ENCODE measurements at regions not wholly inside any gene's neighbourhood (a gene's known extent, or its start where the extent isn't known, plus 50 kb on each side); places are given as distances from the start of the nearest gene placed in this dataset.

DNA sequence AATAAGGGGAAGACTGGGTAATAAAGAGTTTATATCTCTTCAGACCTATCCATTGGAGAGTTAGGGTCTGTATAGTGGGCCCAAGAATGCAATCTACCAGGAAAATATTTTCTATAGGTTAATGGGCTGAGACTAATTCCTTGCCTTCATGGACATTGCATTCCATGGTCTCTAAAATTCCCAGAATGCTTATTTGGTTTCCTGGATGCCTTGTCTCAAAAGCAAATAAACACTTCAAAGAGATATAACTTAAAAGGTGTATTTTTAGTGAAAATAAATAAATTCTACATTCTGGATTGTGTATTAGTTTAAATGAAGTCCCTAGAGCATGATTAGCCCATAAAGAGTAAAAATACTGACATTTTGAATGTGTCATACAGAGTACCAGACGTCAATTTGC is 550.1 kb upstream of the PKN2 start:
- DNase-seq = no peak

DNA sequence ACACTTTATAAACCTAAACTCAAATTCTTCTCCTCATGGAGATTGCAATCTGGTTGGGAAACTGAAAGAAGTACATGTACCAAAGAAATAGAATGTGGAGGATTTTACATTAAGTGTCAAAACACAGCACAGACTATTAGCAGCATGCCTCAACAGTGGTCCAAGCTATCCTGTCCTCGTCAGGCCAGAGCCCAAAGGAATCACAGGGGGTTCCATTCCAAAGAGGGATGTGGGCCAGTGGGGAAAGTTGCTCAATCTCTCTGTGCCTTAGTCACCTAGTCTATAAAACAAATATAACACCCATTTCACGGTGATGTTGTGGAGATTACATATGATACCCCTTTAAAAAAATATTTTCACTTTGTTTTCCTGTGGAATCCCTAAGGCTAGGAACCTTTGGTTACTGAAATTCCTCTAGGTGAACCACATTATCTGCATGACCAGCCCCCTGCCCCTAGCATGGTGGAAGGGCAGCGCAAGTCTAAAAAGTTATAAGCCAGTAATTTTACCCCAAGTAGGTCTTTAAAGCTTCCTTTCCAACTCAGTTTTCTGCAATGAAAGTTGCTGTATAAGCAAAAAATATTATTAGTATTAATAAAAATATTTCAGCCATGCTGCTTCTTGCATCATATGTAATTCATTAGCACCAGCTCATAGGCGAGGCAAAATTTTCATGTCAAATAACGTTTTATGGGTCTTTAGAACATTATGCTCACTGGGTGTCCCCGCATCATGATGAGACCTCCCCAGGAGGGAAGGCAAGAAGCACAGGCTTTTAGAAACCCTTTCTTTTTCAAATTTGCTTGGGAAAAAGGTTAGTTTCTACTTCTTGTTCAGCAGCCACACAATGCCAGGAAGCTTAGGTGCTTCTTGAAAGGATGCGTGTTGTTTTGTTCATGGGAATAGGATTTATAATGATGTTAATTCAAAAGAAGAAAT is 548.8 kb upstream of the PKN2 start:
- DNase-seq = no peak

DNA sequence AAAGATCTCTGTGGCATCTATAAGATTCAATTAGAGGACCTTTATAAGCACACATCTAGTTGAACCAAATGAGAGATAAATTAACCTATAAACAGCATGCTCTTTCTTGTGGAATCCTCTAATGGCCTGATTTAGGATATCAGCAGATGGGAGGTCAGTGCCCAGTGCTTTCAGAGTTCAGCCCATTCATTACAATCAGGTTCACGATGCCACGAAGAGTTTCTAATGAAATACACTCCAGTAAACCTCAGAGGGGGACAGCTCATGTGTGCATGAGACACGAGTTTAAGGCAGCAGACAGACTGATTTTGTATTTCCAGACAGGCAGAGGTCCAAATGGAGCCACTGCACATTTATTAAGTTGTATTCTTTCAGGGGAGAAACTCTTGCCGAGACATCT is 544.4 kb upstream of the PKN2 start:
- DNase-seq = no peak

DNA sequence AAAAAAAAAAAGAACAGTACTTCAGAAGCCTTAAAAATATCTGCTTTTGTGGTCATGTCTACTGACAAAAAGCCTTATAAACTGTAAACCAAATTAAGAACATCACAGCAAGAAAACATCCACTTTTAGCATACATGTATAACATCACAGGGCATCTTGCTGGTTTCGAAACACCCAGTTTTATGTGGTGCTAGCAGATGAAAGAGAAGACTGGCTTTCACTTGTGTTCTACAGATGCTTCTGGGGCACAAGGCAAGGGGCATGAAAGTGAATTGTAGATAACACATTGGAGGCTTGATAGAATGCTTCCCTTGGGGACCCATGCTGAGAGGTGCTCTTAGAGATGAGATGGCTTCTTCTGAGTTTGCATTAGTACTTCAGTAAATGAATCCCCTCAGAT is 543.7 kb upstream of the PKN2 start:
- no peak for DNase-seq

DNA sequence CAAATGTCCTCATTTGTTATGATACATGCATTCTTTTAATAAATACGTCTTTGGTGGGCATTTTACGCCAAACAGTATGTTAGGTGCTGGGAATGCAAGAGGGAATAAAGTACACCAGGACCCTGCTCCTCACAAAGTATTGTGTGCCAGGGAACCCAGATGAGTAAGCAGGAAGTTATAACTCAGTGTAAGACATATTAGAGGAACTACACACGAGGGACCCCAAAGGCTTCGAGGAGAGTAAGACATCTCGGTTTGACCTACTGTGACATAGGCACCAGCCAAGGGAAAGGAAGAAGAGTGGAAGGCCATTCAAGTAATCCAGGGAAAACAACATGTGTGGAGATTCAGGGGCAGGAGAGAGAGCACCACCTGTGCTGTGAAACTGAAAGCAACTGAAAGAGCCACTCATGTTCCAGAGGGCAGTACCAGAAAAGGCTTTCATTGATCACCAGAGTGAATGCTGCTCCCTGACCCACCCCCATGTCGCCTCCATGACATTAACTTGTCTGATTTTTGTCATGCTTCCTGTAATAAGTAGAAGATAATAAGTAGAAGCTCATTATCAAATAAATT is 542.5 kb upstream of the PKN2 start:
- no peak for DNase-seq

DNA sequence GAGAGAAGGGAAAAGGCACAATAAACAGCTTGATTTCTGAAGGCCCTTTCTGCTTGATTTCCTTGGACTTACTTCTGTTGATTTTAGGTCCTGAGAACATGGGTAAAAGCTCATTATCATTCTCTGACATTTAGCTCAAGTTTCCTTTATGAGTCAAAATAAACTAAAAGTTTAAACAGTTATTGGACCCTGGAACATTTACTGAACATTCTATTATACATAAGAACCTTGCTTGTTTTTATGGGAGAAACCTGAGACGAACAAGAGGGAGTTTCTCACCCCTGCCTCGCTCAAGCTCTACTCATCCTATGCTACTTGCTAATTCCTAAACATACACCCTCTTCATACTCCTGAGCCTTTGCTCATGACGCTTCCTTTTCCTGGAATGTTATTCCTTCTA is 538.3 kb upstream of the PKN2 start:
- no peak for DNase-seq

DNA sequence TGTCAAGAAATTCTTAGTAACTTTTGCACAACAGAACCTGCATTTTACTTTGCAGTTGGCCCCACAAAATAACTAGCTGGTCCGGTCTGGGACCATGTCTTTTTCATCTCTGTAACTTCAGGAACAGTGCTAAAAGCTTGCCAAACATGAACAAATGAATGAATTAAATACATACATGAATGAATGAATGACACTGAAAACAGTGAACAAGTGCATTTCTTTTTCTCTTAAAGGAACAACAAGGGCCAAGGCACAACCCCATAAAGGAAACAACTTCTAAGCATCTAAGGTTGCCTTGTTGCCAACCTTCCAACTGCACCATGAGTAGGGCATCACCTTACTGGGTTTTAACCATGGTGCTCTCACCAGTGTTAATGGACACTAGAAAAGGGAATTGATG is 534.4 kb upstream of the PKN2 start:
- no peak for DNase-seq

DNA sequence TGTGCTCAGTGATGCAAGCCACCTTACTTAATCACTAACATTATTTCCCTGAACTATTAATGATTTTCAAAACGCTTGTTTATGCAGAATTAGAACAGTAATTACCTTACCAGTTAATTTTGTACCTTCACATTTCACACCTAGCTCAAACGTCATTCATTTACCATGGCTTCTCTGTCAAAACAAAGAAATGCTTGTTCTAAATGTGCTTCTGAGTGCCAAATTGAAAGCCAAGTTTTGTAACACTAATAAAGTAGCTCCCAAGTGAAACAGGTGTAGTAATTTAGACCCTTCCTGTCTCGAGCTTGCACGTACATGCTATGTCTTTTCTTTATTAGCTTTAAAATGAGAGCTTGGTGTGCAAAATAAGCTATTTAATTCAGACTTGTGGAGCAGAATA is 533.7 kb upstream of the PKN2 start:
- no peak for DNase-seq

DNA sequence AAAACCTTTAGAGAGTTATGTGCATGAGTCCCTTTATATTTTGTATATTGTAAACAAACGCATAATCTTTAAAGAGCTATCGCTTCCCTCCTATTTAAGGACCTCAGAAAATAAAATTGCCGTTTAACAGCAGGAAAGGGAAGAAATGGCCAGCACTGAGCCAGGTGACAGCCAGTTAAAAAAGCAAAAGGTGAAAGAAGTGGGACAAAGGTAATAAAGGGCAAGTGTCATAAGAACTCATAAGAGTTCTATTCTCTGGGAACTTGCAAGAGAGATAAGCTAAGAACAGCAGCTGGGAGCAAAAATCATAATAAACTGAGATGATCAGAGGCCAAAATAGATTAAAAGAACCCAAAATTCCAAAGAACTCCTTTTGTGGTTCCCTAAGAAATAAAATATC is 520.9 kb upstream of the PKN2 start:
- no peak for DNase-seq

DNA sequence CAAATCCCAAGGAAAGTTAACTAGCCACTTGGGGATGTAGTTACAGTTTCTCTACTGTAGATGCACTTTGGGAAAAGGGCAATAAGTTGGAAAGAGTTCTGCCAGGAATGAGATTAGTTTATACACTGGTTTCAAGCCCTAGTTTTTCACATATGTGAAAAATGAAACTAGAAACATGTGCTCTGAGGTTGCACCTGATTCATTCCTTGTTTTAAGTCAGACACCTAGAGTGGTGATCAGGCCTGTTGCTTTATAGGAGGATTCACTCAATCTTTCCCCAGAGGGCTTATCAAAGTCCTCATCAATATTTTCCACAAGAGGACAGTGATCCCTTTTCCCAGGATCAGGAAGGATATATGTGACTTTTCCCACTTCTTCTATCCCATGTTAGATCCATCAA is 515.9 kb upstream of the PKN2 start:
- DNase-seq = no peak

DNA sequence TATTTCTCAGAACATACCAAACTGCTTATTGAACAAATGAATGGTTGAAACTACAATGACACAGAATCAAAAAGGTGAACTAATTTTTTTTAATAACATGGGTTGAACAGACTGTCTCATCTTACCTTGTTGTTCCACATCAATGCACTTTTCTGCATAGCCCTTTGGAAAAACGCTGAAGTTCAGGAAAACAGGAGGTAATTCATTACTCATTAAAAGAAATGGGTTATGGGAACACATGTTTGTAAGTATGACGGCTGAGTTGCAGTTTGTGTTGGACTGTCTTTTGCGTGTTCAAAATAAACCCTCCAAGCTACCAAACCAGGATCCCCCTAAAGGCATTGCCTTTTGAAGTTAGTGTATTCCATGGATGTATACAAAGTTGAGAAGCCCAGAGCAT is 514.9 kb upstream of the PKN2 start:
- DNase-seq = no peak

DNA sequence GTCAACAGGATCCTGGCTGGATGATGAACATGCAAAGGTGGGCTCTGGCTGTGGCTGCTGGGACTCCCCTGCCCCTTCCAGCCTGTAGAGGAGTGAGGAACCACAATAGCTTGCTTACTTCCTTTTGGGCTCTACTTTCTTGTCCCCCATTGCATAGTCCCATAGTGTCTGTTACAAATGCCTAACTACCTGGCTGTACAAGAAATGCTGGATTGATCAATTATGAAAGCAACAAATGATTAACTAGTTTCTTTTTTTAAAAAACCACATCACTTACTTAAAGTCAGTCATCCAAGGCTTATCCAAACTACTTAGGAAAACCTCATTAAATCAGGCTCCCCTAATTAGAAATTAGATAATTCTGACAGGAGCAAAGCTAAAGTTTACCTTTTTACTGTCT is 514.1 kb upstream of the PKN2 start:
- no peak for DNase-seq

DNA sequence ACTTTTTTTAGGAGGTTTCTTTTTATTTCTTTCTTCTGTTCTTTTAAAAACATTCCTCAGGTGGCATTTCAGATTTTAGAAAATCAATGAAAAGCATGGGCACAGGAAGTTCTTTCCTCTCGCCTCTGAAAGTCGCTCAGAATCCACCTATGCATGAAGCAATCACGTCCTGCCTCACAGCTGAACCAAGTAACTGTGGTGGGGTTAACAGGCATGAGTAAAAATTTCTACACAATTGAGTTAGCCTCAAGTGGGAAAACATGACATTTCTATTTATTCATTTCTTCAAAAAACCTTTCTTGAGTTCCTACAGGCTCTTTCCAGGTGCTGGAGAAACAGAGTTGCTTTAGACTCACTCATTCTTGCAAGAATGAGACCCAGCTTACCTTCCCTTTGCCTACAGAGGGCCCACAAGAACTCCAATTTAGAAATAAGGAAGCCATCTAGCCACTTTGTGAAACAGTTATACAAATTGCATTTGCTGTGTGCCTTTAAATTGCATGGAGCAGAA is 508.9 kb upstream of the PKN2 start:
- no peak for DNase-seq

DNA sequence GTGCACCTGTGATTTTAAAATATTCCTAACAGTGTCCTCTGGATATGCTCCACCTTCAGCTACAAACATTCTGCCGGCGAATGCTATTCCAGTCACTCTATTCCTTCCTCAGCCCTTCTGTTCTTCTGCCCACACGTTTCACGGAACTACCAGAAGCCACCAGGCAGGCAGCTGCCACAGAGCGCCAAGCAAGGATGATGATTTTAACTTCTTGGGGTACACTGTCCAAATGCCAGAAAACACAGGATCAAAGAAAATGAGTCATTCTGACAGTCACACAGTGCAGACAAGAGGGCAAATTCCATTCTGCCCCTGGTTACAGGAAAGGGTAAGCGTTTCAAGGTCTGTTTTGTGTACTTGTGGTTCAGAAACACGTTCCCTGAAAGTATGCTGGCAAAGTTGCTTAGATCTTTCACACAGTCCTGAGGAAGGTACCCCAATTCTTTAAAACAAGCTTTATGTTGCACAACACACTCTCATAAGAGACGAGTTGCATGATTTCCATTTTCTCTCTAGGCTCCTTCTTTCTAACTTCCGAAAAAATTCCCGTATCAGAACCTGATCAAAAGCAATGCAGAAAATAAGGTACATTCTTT is 508.3 kb upstream of the PKN2 start:
- no peak for DNase-seq

DNA sequence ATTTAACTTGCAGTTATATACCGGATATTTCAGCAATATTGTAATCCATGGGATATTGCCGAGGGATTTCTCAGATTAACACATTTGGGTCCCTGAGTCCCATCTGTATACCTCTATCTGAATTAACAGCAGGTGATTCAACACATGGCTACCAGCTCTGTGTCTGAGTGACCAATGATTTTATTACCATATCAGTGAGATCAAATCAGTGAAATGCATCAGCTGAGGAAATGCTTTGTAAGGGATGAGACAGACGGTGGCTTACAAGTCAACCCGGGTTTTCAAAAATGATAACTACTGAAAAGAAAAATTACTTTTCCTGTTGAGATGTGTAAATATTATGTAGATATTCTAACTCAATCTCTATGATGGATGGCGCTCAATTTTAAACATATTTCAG is 504.1 kb upstream of the PKN2 start:
- no peak for DNase-seq

DNA sequence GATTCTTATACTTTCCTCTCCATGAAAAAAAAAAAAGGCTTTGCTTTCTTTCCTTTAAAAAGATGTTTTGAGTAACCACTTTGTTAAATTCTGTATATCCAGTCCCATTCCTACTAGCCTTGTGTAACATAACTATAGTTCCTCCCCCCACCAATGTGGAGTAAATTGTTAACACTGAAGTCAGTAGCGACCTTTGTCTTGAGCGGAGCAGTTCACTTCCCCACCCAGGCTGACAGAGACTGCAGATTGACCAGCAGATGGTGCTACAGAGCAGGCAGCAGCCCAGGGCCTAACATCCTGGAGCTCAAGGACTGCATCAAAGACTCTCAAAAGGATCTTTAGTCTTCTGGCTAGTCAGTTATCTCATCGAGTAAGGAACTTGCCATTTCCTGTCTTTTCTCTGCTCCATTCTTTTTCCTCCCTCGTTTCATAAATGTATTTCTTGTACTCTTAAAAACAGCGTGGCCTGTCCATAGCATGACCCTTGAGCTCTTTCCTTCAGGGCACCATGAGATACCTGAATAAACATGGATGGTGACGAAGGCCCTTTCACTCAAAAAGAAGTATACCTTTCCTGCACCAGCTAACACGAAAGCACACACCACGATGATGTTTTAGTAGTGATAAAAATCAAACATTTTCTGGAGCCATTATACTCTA is 503.5 kb upstream of the PKN2 start:
- DNase-seq = peak in 52 of 56 donors; percentile 1 to 82 (median 52)

DNA sequence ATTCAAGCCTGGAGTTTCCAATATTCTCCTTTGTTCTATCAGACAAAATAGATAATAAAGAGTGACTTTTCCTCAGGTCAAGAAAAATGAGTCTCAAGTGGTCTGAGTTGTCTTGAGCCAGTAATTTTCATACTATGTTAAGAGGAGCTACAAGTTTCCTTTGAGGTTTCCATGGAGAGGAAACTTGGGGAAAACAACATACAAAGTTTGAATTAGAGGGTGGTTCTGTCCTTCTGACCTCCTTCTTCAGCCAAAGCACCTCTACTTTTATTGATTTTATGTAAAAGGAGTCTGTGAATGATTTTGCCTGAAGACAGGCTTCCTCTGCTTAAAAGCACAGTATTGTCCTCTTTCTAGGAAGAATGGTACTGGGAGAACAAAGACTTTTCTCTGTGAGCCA is 497.2 kb upstream of the PKN2 start:
- DNase-seq = no peak

DNA sequence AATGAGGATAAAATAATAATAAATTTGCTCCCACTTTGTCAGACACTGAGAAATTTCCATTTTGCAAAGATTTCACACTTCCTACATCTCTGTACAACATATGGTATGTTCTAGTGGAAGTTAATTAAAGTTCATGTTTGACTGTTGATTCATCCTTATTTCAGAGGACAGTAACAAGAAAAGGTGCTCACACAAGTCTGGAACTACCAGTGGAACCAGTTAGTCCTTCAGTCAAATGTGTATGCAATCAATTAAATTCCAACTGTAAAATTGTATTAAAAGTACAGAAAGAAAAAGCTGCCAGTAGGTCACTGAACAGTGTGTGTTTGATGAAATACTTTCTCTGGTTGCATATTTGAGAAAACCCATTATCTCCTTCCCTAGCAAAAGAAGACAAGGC is 496.0 kb upstream of the PKN2 start:
- no peak for DNase-seq

DNA sequence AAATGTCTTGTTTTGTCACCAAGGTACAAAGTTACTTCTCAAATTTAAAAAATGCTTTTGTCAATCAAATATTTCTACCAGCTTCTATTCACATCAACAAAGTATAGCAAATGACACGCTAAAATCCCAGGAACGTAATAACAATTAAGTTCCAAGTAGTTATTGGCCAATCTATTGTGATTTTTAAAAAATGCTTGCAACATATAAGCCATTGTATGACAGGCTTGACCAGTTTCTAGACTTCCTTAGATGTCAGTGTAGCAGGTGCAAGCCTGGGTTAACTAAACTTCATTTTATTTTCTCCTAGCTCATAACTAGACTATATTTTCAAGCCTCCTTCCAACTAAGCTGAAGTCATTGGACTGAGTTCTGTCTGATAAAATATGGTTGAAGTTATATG is 494.5 kb upstream of the PKN2 start:
- DNase-seq = no peak

DNA sequence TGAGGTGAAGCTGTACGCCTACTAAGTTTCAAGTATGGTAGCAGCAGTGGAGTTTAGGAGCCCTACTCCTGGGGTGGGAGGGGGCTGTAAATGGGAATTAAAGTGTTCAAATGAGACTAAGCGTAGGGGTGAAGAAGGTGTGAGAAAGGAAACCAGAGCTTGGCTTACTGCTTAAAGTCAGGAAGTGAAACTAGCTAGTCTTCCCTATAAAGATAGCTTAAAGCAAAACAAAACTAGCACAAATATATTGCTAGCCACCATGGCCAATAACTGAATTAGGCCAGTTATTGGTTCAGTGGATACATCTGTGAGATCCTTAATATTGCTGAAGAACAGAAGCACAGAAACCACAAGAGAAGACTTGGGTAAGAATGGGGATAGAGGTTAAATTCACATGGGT is 492.2 kb upstream of the PKN2 start:
- no peak for DNase-seq

DNA sequence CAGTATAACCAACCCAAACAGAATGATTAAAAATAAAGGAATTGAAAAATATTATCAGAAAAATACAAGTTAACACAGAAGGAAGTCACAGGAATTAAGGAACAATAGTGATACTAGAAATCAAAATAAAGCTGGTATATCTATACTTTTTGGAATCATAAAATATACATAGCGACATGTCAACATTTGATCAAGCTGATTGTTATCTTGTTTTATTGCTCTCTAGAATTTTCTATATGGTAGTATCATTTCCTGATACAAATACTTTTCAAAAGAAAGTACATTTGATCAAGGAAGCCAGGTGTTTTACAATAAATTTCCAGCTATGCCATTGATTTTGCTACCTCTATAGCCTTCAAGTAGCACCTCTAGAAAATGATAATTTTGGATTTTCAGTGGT is 489.5 kb upstream of the PKN2 start:
- DNase-seq = no peak

DNA sequence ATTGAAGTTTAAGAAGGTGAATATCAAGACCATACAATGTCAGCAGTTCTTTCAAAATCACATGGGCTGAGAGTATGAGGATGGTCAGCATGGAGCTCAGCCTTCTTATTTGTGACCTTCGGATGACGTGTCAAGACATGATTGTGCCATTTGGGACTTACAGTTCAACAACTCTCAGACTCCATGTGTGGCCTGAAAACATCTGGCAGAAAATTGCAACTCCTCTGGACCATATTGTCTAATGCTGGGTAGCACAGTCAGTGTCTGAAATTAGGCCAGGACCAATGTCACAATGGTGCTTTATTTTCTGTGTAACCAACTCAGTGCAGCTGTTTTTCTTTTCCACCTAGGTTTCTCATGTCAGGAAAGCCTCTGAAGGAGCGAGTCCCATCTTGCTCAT is 483.5 kb upstream of the PKN2 start:
- no peak for DNase-seq
